HG03520 (cell line): ENCODE measurements at regions not wholly inside any gene's neighbourhood (a gene's known extent, or its start where the extent isn't known, plus 50 kb on each side); places are given as distances from the start of the nearest gene placed in this dataset.
"Not testable (repeated sequence)": the region's sequence is repeated elsewhere in the genome, so short reads cannot be mapped to it uniquely, and the experiment has no call there.

Experiments
- ATAC-seq: cut with Tn5 transposase; IDR thresholded peaks from one replicate; pipeline ENCODE4 v1.9.1; 2021; ENCODE audit warnings: mild to moderate bottlenecking, moderate library complexity; ENCODE audit not compliant: unreplicated experiment

DNA sequence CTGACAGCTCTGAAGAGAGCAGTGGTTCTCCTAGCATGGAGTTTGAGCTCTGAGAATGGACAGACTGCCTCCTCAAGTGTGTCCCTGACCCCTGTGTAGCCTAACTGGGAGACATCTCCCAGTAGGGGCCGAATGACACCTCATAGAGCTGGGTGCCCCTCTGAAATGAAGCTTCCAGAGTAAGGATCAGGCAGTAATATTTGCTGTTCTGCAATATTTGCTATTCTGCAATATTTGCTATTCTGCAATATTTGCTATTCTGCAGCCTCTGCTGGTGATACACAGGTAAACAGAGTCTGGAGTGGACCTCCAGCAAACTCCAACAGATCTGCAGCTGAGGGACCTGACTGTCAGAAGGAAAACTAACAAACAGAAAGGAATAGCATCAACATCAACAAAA, 105.5 kb downstream of the BUD13 start:
- not testable (repeated sequence) for ATAC-seq

DNA sequence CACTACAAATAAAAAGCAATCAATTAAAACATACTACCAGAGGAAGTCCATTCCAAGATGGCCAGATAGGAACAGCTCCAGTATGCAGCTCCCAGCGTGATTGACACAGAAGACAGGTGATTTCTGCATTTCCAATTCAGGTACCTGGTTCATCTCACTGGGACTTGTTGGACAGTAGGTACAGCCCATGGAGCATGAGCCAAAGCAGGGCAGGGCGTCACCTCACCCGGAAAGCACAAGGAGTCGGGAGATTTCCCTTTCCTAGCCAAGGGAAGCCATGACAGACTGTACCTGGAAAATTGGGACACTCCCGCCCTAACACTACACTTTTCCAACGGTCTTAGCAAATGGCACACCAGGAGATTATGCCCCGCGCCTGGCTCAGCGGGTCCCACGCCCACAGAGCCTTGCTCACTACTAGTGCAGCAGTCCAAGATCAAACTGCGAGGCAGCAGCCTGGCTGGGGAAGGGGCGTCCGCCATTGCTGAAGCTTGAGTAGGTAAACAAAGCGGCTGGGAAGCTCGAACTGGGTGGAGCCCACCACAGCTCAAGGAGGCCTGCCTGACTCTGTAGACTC, 106.0 kb downstream of the BUD13 start:
- not testable (repeated sequence) for ATAC-seq

DNA sequence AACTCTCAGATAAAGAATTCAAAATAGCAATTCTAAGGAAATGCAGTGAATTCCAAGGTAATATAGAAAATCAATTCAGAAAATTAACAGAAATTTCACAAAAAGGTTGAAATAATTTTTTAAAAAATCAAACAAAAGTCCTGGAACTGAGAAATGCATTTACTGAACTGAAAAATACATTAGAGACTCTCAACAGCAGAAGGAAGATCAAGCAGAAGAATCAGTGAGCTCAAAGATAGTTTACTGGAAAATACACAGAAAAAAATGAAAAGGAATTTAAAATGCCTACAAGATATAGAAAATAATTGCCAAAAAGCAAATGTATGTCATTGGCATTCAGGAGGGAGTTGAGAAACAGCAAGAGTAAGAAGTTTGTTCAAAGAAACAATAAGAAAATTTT, 107.3 kb downstream of the BUD13 start:
- no peak for ATAC-seq

DNA sequence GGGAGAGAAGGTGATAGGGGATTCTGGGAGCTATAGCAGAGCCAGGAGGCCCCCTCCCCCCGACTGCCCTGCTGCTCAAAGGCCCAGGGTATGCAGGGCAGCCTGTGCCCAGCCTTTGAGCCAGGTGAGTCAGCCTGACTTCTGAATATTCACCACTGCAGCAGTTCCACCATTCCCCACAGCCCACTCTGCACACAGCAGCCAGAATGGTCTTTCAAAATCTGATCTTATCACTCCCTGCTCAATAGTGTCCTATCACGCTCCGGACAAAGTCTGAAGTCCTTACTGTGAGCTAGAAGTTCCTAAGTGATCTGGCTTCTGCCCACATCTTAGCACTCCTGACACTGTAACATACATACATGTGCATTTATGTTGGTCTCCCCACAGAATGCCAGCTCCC, 111.7 kb downstream of the BUD13 start:
- no peak for ATAC-seq

DNA sequence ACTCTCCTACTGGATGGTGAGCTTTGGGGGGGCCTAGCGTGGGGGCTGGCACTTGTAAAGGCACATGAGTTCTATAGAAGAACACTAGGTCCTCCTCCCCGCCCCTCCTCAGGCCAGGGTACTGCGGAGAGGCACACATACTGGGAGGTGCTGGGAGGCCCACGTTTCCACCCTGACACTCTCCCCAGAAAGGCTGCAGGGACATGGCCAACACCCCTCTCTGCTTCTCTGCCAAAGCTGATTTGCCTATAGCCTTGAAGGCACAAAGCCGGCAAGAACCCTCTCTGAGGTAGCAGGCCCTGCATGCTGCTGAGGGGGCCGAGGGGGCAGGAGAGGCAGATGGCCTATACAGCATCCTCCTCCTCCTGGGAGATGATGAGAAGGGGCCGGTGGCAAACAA, 112.8 kb downstream of the BUD13 start:
- ATAC-seq, result no peak

DNA sequence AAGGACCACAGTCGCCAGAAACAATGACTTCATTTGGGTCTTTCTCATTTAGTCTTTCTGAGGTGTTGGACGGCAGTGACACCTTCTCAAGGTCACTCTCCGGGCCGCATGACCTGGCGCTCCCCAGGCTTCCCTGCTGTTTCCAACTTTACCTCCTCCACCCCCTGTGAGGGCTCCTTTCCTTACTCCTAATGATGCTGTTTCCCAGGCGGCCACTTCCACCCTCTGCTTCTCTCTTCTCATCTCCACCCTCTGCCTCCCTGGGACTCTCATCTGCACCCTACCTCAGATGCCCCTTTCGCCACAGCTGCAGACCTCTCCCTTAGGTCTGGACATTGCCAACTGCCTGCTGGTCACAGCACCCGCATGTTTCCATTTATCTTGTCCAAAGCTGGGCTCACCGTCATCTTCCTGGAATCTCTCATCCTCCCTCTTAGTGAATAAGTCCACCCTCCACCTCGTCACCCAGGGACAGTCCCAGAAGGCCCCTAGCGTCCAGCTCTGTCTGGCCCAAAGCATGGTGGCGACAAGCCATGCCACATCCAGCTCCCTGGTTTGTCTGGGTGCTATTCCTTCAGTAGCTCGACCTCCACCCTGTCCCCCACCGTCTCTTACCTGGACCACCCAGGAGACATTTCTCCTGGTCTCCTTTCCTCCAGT, 113.8 kb downstream of the BUD13 start:
- no peak for ATAC-seq

DNA sequence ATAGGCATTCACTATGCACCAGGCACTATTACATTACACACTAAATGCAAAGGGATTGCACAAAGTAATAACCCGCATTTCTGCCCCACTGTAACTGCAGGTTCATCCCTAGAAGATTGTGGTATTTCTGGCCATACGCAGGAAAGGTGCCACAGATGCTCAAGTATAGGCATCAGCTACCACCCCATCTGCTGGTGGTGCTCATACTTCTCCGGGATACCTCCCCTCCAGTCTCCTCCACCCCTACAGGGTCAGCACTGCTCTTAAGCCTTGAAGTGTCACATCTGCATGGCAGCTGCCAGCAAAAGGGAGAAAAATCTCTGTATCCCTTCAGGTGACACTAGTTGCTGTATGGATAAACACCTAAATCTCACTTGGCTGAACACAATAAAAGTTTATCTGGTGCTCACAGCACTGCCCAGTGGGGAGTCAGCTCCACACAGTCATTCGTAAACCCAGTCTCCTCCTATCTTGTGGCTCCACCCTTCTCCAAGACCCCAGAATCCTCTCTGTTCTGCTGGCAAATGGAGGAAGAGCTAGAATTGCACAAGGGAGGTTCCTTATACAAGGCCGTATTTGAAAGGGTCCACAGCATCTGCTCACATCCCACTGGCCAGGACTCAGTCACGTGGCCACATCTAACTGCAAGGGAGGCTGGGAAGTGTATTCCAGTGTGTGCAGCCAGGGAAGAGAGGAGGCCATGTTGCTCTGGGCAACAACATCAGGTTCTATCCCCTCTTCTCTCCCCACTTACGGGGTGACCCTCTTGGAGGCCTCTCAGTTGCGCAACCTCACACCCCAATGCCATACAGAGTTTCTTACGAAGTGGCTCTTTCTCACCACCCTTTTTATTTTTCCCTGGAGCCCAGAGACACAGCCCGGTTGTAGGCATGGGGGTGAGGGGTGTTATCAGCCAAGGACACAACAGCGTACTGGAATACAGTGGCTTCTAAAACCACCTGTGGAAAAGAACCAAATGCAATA, 114.7 kb downstream of the BUD13 start:
- ATAC-seq, result no peak

DNA sequence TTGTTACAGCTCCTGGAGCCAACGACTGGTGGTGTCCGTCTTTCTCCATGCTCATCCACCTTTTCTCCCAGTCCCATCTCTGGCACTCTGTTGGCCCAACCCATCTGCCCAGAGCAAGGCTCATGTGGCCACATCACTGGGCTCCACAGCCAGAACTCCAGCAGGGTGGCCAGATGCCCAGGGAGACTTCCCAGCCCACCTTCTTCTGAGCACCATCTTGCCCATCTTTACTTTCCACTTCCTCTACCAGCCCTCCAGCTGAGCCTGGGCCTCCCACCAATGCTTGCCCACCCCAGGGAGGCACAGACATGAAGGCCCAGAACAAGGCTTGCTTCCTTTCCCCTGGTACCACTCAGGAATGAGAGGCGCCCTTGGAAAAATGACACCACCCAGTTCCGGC, 116.8 kb downstream of the BUD13 start:
- ATAC-seq, result no peak

DNA sequence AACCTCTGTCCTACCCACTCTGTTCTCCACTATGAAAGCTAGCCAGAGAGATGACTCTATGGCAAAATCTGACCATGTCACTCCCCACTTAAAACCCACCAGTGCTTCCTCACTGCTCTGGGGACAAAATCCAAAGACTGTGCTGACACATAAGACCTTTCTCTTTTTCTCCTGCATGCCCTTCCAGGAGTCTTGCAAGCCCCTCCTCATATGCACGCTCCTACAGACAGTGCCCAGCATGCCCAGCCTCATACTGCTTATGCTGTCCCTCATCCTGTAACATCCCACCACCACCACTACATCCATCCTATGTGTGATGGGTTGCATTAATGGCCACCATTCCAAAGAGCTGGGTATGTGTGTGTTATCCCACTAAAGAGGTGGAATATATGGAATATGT, 118.3 kb downstream of the BUD13 start:
- ATAC-seq, result no peak

DNA sequence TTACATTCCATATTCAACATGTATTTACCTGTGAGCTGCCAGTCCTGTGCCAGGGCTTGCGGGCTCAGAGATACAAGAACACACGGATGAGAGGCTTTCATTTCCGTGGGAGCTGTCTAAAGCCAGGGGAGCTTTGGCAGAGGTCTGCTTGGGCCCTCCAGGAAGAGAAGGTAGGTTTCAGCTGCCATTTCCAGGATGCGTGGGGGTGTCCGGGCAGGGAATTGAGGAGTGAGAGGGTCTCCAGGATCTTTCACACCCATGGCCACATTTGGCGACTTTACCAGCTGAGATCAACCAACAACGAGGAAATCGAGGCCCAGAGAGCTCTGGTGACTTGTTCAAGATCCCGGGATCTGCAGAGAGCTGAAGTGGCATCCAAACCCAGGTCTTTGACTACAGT, 119.6 kb downstream of the BUD13 start:
- ATAC-seq, result no peak

DNA sequence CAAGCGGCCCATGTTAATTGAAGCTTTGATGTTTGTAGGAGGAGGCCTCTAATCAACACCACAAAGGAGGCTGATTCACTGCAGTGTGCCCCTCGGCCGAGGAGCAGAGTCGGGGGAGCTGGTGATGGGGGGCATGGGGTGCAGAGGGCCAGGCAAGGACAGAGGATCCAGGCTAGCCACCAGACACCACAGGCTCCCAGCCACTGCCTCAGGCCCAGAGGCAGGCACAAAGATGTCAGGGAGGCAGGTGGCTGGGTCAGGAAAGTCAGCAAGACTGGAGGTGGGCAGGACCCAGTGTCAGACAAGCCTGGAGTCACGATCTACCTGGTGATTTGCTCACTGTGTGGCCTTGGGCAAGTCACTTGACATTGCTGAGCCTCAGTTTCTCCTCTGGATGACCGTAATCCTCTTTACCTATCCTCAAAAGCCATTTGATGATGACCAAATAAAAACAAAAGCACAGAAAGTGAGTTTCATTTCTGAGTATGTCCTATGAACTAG, 121.0 kb downstream of the BUD13 start:
- no peak for ATAC-seq

DNA sequence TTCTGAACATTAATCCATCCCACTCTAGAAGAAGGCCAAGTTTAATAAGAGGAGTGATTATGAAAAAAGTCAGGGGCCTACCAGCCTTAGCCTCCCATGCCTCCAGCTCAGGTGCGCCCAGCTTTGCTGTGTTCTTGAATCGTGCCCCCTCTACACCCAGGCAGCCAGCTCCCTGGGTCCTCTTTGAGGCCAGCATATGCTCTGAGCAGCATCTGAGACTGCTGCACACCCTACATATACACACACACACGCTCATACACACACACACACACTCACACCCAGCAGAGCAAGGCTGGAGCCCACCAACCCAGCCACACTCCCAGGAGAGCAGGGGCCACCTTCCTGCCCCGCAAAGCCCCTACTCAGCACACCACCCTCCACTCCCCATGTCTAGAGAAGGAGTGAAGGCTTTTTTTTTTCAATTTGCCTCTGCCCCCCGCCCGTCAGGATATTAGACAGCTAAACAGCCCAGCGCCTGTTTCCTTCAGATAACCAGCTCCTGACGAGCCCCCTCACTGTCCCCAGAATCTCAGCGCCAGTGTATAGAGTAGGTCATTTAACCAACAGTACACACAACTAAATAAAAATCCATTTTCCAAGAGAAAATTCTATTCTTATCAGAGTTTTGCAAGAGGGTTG, 121.6 kb downstream of the BUD13 start:
- no peak for ATAC-seq

DNA sequence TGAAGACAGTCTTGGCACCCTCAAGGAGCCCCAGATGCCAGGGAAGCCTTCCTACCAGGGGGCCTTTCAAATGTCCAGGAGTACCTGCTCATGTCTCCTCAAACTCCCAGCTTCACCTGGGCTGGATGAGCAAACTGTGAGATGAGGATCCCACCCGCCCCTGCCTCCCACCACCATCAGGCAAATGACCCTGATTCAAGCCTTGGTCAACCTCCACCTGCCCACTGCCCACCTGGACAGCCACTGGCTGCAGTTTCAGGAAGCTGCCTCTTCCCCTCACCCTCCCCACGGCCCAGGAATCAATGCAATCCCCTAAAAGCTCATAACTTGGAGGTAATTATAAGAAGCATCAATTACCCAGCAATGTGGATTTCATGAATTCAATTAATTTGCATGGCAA, 122.7 kb downstream of the BUD13 start:
- no peak for ATAC-seq

DNA sequence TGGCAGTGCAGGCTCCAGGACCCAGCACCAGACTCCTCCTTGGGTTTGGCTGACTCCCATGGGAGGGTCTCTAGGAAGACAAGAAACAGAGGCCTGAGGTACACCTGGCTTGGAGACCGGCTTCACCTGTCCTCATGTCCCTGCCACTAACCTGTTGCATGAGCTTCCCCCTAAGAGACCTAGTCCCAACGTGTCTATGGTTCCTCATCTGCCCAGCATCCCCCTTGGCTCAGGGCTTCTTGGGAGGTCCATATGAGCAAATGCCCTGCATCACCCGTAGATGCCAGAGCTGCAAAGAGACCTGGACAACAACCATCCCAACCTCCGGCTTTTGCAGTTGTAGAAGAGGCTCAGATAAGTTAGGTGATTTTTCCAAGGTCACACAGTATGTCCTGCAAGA, 123.5 kb downstream of the BUD13 start:
- no peak for ATAC-seq

DNA sequence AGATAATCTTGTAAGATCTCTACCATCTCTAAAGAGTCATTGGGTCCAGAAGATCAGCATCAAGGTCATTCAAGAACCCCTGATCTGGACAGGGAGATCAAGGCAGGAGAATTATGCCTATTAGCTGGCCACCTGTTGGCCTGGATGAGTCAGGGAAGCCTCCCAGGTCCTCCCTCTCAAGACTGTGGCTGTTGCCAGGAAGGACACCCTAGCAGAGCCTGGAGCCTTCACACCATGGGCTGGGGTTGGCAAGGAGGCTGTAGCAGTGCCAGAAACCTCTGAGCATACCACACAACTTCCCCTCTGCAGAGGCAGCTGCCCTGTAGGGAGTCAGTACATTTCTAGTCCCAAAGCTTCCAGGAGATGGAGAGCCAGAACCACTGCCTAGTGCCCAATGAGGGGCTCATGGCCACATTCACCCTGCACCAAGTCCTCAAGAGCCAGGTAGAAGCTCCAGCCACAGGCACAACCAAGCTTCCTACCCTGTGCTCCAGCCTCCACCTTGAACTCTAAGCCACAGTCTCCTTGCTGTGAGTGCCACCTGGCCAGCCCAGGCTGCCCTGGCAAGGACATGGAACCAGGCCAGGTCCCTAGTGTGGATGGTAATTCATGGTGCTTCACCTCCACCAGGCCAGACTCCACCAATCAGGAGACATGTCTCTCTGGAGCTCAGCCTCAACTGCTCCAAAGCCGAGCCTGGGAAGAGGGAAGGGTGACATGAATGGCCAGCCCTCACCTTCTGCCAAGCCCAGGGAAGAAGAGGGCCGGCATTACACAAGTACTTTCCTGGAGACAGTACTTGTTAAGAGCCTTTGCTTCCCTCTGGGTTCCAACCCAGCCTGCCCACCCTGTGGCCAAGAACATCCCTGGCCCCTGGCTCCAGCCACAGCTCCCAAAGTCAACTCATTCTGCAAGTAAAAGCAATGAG, 124.3 kb downstream of the BUD13 start:
- no peak for ATAC-seq

DNA sequence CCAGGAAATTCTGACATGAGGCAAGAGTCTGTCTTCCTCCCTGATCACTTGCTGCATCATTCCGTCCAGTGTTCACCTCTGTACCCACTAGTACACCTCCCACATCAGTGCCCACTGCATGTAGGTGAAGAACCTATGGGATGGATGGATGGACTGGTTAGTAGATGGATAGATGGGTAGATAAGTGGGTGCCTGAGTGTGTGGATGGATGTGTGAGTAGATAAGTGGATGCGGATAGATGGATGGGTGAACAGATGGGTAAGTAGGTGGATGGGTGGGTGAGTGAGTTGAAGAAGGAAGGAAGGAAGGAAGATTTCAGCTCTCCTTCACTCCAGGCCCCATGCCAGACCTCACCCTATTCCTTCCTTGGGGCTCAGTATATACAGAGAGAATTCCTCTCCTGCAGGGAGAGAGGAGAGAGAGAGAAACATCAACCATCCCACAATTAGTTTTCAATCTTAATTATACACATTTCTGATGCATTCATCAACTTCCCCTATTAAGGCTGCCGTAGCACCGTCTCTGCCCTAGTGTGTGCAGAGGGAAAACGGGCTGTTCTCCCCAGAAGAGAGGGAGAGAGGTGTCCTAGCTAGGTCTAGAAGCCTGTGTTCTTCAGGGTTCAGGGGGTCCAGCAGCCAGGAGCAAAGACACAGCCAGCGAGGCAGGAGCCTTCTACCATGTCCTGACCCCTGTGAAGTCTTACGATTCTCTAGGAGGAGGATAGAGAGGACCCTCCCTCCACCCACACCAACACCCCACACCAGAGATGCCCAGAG, 125.3 kb downstream of the BUD13 start:
- ATAC-seq, result no peak

DNA sequence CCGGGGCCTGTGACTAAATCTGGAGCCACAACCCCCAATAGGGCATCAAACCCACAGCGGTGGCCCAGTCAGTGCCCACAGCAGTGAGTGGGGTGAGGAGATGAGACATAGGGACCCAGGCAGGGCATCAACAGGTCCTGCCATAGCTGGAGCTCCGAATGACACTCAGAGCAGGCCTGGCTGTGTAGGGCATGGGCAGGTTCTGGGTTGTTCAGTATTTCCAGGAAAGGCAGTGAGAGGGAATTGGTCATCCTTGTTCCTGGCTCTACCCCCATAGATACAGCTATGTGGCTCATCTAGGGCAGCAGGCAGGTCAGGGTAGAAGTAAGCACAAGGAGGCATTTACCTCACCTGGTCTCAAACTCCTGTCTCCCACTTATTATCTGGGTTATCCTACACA, 126.6 kb downstream of the BUD13 start:
- no peak for ATAC-seq

DNA sequence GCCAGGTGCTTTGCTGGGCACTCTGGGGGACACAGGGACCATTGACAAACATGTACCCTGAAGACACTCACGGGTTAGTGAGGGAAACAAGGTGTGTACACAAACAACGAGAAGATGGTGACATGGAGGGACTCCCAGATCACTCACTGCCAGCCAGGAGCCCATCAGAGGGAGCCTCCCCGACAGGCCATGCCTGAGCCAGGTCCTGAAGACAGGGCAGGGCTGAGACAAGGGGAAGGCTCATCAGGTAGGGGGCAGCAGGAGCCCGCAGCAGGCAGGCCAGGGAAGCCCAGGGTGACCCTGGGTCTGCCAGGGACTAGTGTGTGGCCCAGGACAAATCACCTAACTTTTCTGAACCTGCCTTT, 127.9 kb downstream of the BUD13 start:
- no peak for ATAC-seq

DNA sequence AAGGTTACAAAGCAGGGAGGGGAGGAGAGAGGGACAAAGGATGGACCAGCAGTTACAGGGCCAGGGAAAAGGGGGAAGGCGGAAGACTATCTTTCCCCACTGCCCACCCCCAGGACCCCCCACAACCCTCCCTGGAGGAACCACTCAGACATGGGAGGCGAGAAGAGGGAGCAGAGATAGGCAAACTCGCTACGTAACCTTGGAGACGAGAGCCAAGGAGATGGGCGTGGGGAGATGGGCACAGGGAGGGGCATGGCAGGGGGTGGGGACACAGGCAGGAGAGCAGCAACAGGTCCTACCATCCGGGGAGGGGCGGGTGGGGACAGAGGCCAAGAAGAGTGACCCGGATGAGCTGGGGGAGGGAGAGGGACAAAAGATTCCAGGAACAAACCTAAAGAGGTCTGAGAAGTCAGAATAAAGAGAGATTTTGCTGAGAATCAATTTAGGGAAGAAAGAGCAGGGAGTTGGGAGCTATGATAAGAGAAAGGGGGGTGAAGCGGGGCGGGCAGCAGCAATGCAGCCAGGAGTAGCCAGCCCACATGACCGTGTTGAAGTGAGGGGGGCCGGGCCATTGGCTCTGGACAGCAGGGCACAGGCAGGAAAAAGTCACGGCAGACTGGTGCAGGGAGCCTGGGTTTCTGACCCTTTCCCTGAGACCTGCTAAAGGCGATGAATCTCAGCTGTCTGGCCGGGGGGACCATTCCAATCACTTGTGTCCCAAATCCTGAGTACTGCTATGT, 128.4 kb downstream of the BUD13 start:
- ATAC-seq, result no peak
